ENCODE measurements at regions not wholly inside any gene's neighbourhood (a gene's known extent, or its start where the extent isn't known, plus 50 kb on each side); places are given as distances from the start of the nearest gene placed in this dataset.

DNA sequence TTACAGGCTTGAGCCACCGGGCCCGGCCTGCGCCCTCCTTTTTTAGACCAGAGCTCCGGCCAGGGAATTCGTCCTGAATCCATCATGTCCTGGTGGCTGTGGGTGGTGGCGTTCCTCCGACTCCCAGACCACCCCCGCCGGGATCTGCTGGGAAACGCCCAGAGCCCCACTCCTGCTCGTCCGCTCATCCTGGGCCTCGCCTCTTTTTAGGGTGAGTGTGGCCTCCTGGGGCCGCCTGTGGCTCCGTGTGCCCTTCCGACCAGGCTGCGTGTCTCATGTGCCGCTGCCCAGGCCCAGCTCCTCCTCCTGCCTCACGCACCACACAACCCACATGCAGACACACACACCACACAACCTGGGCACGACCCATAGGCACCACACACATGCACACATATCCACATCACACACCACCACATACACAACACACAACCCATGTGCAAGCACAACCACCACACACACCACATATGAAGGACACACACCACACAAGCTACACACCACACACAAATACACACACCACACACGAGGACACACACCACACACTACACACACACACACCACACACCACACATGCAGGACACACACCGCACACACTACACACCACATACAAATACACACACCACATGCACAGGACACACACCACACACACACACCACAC, 946.2 kb downstream of the BRD1 start:
- no peak for TF ChIP-seq EZH2 (optimal IDR thresholded peaks at IDR 0.05; ENCODE audit: low read depth, low read length)
- TF ChIP-seq, protein P1, sequence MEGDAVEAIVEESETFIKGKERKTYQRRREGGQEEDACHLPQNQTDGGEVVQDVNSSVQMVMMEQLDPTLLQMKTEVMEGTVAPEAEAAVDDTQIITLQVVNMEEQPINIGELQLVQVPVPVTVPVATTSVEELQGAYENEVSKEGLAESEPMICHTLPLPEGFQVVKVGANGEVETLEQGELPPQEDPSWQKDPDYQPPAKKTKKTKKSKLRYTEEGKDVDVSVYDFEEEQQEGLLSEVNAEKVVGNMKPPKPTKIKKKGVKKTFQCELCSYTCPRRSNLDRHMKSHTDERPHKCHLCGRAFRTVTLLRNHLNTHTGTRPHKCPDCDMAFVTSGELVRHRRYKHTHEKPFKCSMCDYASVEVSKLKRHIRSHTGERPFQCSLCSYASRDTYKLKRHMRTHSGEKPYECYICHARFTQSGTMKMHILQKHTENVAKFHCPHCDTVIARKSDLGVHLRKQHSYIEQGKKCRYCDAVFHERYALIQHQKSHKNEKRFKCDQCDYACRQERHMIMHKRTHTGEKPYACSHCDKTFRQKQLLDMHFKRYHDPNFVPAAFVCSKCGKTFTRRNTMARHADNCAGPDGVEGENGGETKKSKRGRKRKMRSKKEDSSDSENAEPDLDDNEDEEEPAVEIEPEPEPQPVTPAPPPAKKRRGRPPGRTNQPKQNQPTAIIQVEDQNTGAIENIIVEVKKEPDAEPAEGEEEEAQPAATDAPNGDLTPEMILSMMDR (IDR thresholded peaks at IDR 0.05; ENCODE audit: low read length): no peak
- TF ChIP-seq EZH2phosphoT487 (IDR thresholded peaks at IDR 0.05; ENCODE audit: low read length): no peak

Data from MM.1S (cell line).